Endothelial cell of umbilical vein (primary cell): ENCODE measurements at regions not wholly inside any gene's neighbourhood (a gene's known extent, or its start where the extent isn't known, plus 50 kb on each side); places are given as distances from the start of the nearest gene placed in this dataset.

Experiments used
- BruUV-seq: library from RNA; stranded (reverse); fragments of 400-500 nt; replicated peaks from 2 replicates; lab custom pipeline; 2021; lab: Mats Ljungman, UMichigan
- CTCF ChIA-PET: fragments of 300-600, 350-600 bp; sonication (Branson Sonifier 250); formaldehyde crosslinking; loops from one replicate; lab custom pipeline; 2021; ENCODE audit warnings: antibody characterized with exemption, inconsistent platforms; lab: Charles Lee
- POLR2A ChIA-PET: fragments of 300-600, 350-600 bp; sonication (Branson Sonifier 250); formaldehyde crosslinking; loops from one replicate; lab custom pipeline; 2021; ENCODE audit warnings: antibody characterized with exemption, inconsistent platforms; lab: Charles Lee
- DNase-seq: peaks from one replicate; pipeline ENCODE4 v3.0.0-alpha.2; 2011; ENCODE audit warnings: low read depth, low spot score
- FAIRE-seq: peaks from 2 replicates; lab custom pipeline; 2011; peaks lifted over from hg19 to GRCh38; lab: Jason Lieb, UNC
- H2AFZ ChIP-seq: 2 replicates; pipeline ENCODE4 v1.6.0; 2012; ENCODE audit warnings: low read depth, low read length, control low read depth, inconsistent platforms
- H3K27ac ChIP-seq: 2 replicates; pipeline ENCODE4 v1.5.1; 2011; ENCODE audit warnings: low read depth, mild to moderate bottlenecking, control low read depth, low read length, moderate library complexity; ENCODE audit not compliant: insufficient read depth
- H3K27me3 ChIP-seq, 2 experiments: 2 replicates each; pipeline versions ENCODE4 v1.6.0 to v1.6.1; 2011; ENCODE audit warnings: low read length in 2 of 2, mixed read lengths in 1 of 2; ENCODE audit not compliant: control insufficient read depth in 2 of 2, insufficient read depth in 2 of 2
- H3K36me3 ChIP-seq, 2 experiments: 2 replicates in 1 of 2; 3 replicates in 1 of 2; pipeline ENCODE4 v1.5.1; 2011; ENCODE audit warnings: low read length in 2 of 2, mild to moderate bottlenecking in 1 of 2, moderate library complexity in 1 of 2; ENCODE audit not compliant: control insufficient read depth in 2 of 2, insufficient read depth in 2 of 2; ENCODE audit errors: extremely low read depth in 1 of 2
- H3K4me1 ChIP-seq: 3 replicates; pipeline ENCODE4 v1.5.1; 2011; ENCODE audit warnings: mild to moderate bottlenecking, low read length; ENCODE audit not compliant: control insufficient read depth, insufficient read depth; ENCODE audit errors: extremely low read depth
- H3K4me2 ChIP-seq: 2 replicates; pipeline ENCODE4 v1.6.1; 2011; ENCODE audit warnings: low read length, control low read depth, mixed read lengths; ENCODE audit not compliant: insufficient read depth
- H3K4me3 ChIP-seq, 3 experiments: fragments of 200-600 bp in 1 of 3; sonication (generic), shearing (Covaris generic) in 1 of 3; replicated peaks in 1 of 3; 2 replicates each; pipeline ENCODE4 v1.5.1; 2011 to 2016; ENCODE audit warnings: control low read depth in 3 of 3, low read length in 3 of 3, mild to moderate bottlenecking in 2 of 3, inconsistent platforms in 1 of 3, low read depth in 1 of 3, moderate library complexity in 1 of 3; ENCODE audit not compliant: insufficient read depth in 1 of 3
- H3K79me2 ChIP-seq: 2 replicates; pipeline ENCODE4 v1.6.0; 2012; ENCODE audit warnings: low read length, inconsistent platforms; ENCODE audit not compliant: control insufficient read depth, insufficient read depth
- H3K9ac ChIP-seq: replicated peaks from 2 replicates; pipeline ENCODE3; 2011; ENCODE audit warnings: low read length, control low read depth; ENCODE audit not compliant: insufficient read depth; ENCODE audit errors: extremely low read depth
- H3K9me1 ChIP-seq: replicated peaks from 3 replicates; pipeline ENCODE4 v1.6.0; 2011; ENCODE audit warnings: mild to moderate bottlenecking, low read length; ENCODE audit not compliant: control insufficient read depth, insufficient read depth; ENCODE audit errors: extremely low read depth
- H3K9me3 ChIP-seq: replicated peaks from 2 replicates; pipeline ENCODE4 v1.5.1; 2012; ENCODE audit warnings: low read length, inconsistent platforms; ENCODE audit not compliant: control insufficient read depth, insufficient read depth
- H4K20me1 ChIP-seq: replicated peaks from 2 replicates; pipeline ENCODE3; 2011; ENCODE audit warnings: mild to moderate bottlenecking, low read length; ENCODE audit not compliant: control insufficient read depth, insufficient read depth; ENCODE audit errors: extremely low read depth
- CTCF ChIP-seq, 2 donors: IDR thresholded peaks; 1 replicate in 1 of 2; 2 replicates in 1 of 2; pipeline ENCODE4 v1.5.1; 2011; ENCODE audit warnings: low read length in 2 of 2, mild to moderate bottlenecking in 2 of 2, moderate library complexity in 2 of 2, control low read depth in 1 of 2, inconsistent platforms in 1 of 2, low read depth in 1 of 2; ENCODE audit not compliant: insufficient read depth in 1 of 2; ENCODE audit errors: extremely low read depth in 1 of 2
- EZH2 ChIP-seq: IDR thresholded peaks from 2 replicates; pipeline ENCODE4 v1.6.1; 2012; ENCODE audit warnings: borderline replicate concordance, low read depth, mild to moderate bottlenecking, moderate library complexity, low read length, inconsistent platforms; ENCODE audit not compliant: severe bottlenecking
- FOS ChIP-seq: IDR thresholded peaks from 2 replicates; pipeline ENCODE4 v1.6.1; 2011; ENCODE audit warnings: mild to moderate bottlenecking, low read length, moderate library complexity, borderline replicate concordance; ENCODE audit not compliant: insufficient read depth
- GATA2 ChIP-seq: IDR thresholded peaks from 2 replicates; pipeline ENCODE4 v1.7.0; 2011; ENCODE audit warnings: low read depth, mild to moderate bottlenecking, moderate library complexity, mixed read lengths, low read length; ENCODE audit not compliant: insufficient read length, insufficient read depth
- JUN ChIP-seq: IDR thresholded peaks from 2 replicates; pipeline ENCODE4 v1.6.1; 2011; ENCODE audit warnings: borderline replicate concordance, low read depth; ENCODE audit not compliant: insufficient read length, insufficient read depth
- MAX ChIP-seq: IDR thresholded peaks from 2 replicates; pipeline ENCODE4 v1.6.1; 2011; ENCODE audit not compliant: insufficient read depth, insufficient read length
- MYC ChIP-seq: IDR thresholded peaks from one replicate; pipeline ENCODE4 v1.6.1; 2011; ENCODE audit warnings: mild to moderate bottlenecking, low read depth, low read length
- POLR2A ChIP-seq: IDR thresholded peaks from 2 replicates; pipeline ENCODE4 v1.6.1; 2012; ENCODE audit warnings: low read depth, mild to moderate bottlenecking, control low read depth, low read length
- POLR2AphosphoS5 ChIP-seq: IDR thresholded peaks from 2 replicates; pipeline ENCODE4 v1.6.1; 2012; ENCODE audit warnings: low read depth, mild to moderate bottlenecking, control low read depth, low read length, moderate library complexity; ENCODE audit not compliant: insufficient read depth
- dilution Hi-C: fragments of 300-500 bp; cut with MboI; formaldehyde crosslinking; loops from one replicate; pipeline ENCODE4 v1.15.0; 2019; ENCODE audit warnings: low sequenced_read_pairs; ENCODE audit not compliant: extremely low pct_ligation_motif_present
- intact Hi-C: fragments of 100-400 bp; cut with micrococcal nuclease; formaldehyde crosslinking; loops from one replicate; pipeline ENCODE4 v1.10.0; 2022

DNA sequence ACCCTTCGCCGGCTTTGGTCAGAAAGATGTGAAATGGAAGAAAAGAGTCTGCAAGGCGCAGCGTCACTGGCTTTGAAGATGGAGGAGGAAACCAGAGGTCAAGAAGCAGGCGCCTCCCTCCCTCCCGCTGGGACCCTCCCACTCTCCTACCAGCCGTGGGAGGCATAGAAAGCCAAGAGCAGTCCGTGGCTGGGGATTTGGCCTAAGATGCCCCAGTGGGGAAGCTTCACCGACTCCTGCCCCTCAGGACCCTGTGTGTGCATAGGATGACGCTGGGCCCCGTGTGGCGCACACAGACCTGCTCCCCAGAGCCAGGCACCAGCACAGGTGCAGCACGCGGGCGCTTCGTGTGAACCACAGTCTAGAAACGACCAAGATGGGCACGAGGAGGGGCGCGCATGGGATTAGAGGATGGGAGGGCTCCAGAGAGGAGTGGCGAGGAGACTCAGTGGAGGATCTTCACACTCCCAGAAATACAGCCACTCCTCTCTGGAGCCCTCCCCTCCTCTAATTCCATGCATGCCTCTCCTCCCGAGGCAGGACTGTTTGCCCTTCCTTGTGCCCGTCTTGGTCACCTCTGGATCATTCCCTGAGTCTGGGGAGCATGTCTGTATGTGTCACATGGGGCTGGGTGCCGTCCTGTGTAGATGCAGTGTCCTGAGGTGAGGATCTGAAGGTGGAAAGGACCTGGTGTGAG lies 194.3 kb downstream of the TEX29 start:
- Histone ChIP-seq H4K20me1 (no peaks in the 10 kb centered on the region), H3K27me3 (no peaks in the 10 kb centered on the region), H3K4me2 (no peak overlapping the region), H3K9me3 (peaks cover 2% of the 10 kb centered on the region), H3K79me2 (no peaks in the 10 kb centered on the region), H2AFZ (no peak overlapping the region), H3K9me1 (no peaks in the 10 kb centered on the region), H3K27ac (no peak overlapping the region), H3K4me3 (no peak overlapping the region), H3K4me1 (no peaks in the 10 kb centered on the region), H3K9ac (no peak overlapping the region), H3K36me3 (no peaks in the 10 kb centered on the region)
- ChIA-PET CTCF (no interaction called here), POLR2A (no interaction called here)
- DNase-seq (no peak), FAIRE-seq (no peak)
- BruUV-seq = no TSS peak
- dilution Hi-C loops = no loop called here
- intact Hi-C loops = no loop called here
- TF ChIP-seq EZH2 (no peak), POLR2AphosphoS5 (no peak), FOS (no peak), MAX (no peak), GATA2 (no peak), JUN (no peak), POLR2A (no peak), MYC (no peak), CTCF (IDR thresholded peaks at IDR 0.05; ENCODE audit: extremely low read depth in 1 of 2, insufficient read depth in 1 of 2, low read depth in 1 of 2, low read length in 2 of 2) (no peak)
